Mesothelial cell of epicardium (in vitro differentiated cells): ENCODE measurements at regions not wholly inside any gene's neighbourhood (a gene's known extent, or its start where the extent isn't known, plus 50 kb on each side); places are given as distances from the start of the nearest gene placed in this dataset.

Experiments
- DNase-seq, 2 experiments: peaks; one replicate each; pipeline ENCODE4 v3.0.0; 2021; ENCODE audit warnings: low spot score in 2 of 2; ENCODE audit not compliant: unreplicated experiment in 2 of 2
- H3K27ac Mint-ChIP-seq: 2 replicates; pipeline ENCODE4 v1.8.0; 2021; ENCODE audit warnings: mixed read lengths
- H3K27me3 Mint-ChIP-seq: 2 replicates; pipeline ENCODE4 v1.8.0; 2021; ENCODE audit warnings: low read depth, mixed read lengths
- H3K36me3 Mint-ChIP-seq: 2 replicates; pipeline ENCODE4 v1.8.0; 2021; ENCODE audit warnings: mixed read lengths
- H3K4me1 Mint-ChIP-seq: 2 replicates; pipeline ENCODE4 v1.8.0; 2021; ENCODE audit warnings: mixed read lengths
- H3K4me3 Mint-ChIP-seq: 2 replicates; pipeline ENCODE4 v1.8.0; 2021; ENCODE audit warnings: mild to moderate bottlenecking, moderate library complexity, mixed read lengths
- H3K9me3 Mint-ChIP-seq: 2 replicates; pipeline ENCODE4 v1.8.0; 2021; ENCODE audit warnings: mixed read lengths
- TF ChIP-seq, protein P1 (sequence below): fragments of 200-600 bp; sonication (generic); IDR thresholded peaks from one replicate; pipeline ENCODE4 v1.5.0; 2021; ENCODE audit warnings: antibody characterized with exemption; ENCODE audit not compliant: unreplicated experiment

DNA sequence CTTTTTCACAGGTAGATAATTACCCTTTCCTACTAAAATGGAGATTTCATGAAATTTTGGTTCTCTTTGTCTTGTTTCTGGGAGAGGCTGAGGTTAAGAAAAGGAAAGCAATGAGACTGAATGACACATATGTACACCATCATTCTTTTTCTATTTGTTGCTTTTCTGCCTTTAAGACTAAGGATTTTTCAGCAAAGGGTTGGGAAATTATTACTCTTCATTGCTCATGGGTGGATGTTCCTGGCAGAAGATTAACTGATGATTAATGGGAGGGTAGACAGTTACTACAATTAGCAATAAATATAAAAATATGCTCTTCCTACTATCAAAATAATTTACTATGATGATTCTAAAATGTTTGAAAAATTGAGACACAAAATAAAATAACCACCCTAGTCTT lies 316.5 kb upstream of the USP24 start:
- H3K4me1 Mint-ChIP-seq = peaks cover 12% of the 10 kb centered on the region
- no peak overlapping the region for H3K4me3 Mint-ChIP-seq
- H3K27me3 Mint-ChIP-seq = no peaks in the 10 kb centered on the region
- H3K36me3 Mint-ChIP-seq = no peaks in the 10 kb centered on the region
- TF ChIP-seq, protein P1, sequence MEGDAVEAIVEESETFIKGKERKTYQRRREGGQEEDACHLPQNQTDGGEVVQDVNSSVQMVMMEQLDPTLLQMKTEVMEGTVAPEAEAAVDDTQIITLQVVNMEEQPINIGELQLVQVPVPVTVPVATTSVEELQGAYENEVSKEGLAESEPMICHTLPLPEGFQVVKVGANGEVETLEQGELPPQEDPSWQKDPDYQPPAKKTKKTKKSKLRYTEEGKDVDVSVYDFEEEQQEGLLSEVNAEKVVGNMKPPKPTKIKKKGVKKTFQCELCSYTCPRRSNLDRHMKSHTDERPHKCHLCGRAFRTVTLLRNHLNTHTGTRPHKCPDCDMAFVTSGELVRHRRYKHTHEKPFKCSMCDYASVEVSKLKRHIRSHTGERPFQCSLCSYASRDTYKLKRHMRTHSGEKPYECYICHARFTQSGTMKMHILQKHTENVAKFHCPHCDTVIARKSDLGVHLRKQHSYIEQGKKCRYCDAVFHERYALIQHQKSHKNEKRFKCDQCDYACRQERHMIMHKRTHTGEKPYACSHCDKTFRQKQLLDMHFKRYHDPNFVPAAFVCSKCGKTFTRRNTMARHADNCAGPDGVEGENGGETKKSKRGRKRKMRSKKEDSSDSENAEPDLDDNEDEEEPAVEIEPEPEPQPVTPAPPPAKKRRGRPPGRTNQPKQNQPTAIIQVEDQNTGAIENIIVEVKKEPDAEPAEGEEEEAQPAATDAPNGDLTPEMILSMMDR = no peak
- no peak for DNase-seq
- no peak overlapping the region for H3K27ac Mint-ChIP-seq
- peaks cover 4% of the 10 kb centered on the region for H3K9me3 Mint-ChIP-seq

DNA sequence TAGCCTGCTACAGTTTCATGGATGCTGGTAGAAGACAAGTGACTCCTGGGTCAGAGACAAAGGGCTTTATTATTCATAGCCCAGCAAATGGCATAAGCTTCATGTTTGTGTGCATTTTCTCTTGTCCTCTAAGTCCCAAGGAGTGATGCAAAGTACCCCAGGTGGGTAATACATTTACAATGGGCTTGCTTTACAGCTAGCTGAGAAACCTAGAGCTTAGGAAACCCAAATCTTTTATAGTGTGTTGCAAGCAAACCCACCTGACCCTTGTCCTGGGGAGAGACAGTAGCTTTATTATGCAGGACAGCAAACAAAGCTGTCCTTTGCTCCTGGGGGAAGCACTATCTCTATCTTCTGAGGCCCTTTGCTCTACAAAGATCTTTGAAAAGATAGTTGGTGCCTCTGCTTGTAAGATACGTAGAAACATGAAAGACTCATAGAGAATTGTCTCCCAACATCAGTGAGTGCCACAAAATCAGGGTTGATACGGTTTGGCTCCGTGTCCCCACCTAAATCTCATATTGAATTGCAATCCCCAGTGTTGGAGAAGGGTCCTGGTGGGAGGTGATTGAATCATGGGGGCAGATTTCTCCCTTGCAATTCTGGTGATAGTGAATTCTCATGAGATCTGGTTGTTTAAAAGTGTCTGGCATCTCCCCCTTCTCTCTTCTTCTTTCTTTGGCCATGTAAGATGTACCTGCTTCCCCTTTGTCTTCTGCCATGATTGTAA lies 315.8 kb upstream of the USP24 start:
- TF ChIP-seq, protein P1 = no peak
- Mint-ChIP-seq H3K27ac (no peak overlapping the region), H3K36me3 (no peaks in the 10 kb centered on the region), H3K9me3 (peaks cover 4% of the 10 kb centered on the region), H3K27me3 (no peaks in the 10 kb centered on the region), H3K4me3 (no peak overlapping the region), H3K4me1 (peaks cover 12% of the 10 kb centered on the region)
- DNase-seq = no peak

DNA sequence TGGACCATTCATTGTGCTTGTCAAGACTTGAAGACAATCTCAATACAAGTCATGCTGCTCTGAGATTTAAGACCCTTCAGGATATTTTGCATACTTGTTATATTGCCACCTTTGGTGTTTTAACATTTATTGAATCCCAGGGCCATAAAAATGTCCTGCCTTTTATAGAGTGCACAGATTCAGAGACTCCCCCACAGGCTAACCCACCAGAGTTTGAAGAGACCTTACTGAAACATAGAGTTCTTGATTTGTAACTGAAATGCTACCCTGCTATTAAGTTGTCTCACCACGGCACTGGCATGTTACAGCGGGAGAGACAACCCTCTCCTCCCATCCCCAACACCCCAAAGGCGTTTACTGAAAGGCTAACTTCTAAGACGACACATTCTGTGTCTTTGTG lies 313.9 kb upstream of the USP24 start:
- Mint-ChIP-seq H3K36me3 (no peaks in the 10 kb centered on the region), H3K4me1 (peaks cover 7% of the 10 kb centered on the region), H3K9me3 (no peaks in the 10 kb centered on the region), H3K4me3 (no peak overlapping the region), H3K27me3 (no peaks in the 10 kb centered on the region), H3K27ac (no peak overlapping the region)
- DNase-seq = no peak
- TF ChIP-seq, protein P1 = no peak

DNA sequence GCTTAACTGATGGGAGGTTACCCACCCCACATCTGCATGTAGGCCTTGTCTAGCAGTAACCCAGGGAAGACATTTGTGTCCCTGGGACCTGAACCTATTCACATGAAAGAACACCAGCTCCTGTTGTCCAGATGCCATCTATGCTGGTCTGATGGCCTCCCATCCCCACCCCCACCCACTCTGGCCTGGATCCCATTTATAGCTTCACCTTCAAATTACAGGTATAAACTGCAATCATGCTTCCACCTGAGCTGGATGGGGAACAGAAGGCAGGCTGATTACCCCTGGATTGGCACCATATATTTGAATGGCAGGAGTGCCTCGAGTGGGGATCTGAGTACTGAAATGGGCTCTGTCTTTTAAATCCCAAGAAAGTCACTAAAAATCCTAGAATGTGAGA lies 312.7 kb upstream of the USP24 start:
- Mint-ChIP-seq H3K27ac (no peak overlapping the region), H3K27me3 (no peaks in the 10 kb centered on the region), H3K4me3 (no peak overlapping the region), H3K9me3 (no peaks in the 10 kb centered on the region), H3K4me1 (peaks cover 7% of the 10 kb centered on the region), H3K36me3 (no peaks in the 10 kb centered on the region)
- no peak for DNase-seq
- TF ChIP-seq, protein P1 = no peak

DNA sequence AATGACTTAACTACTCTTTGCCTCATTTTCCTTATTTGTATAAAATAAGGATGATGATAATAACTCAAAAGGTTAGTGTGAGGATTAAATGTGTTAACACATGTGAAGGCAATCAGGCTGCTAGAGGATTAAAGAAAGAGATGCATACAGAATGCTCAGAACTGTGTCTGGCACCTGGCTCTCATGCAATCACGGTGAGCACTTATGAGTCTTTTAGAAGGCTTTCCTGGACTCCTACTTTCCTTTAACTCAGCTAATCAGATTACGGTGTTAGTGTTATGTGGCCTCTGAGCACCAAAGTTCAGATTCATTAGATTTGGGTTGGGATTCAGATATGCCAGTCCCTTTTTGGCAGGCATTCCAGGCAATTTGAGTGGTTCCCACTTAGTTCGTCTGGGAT lies 311.6 kb upstream of the USP24 start:
- Mint-ChIP-seq H3K4me3 (no peak overlapping the region), H3K27ac (no peak overlapping the region), H3K4me1 (peaks cover 7% of the 10 kb centered on the region), H3K9me3 (no peaks in the 10 kb centered on the region), H3K36me3 (no peaks in the 10 kb centered on the region), H3K27me3 (no peaks in the 10 kb centered on the region)
- no peak for DNase-seq
- TF ChIP-seq, protein P1 = no peak
